ENCODE measurements at regions not wholly inside any gene's neighbourhood (a gene's known extent, or its start where the extent isn't known, plus 50 kb on each side); places are given as distances from the start of the nearest gene placed in this dataset.

GRCh38 chr6:87869064-87869905 is 167.3 kb upstream of the AKIRIN2 start:
- TF ChIP-seq POLR2AphosphoS5 (IDR thresholded peaks at IDR 0.05): no peak
- TF ChIP-seq, protein P1, sequence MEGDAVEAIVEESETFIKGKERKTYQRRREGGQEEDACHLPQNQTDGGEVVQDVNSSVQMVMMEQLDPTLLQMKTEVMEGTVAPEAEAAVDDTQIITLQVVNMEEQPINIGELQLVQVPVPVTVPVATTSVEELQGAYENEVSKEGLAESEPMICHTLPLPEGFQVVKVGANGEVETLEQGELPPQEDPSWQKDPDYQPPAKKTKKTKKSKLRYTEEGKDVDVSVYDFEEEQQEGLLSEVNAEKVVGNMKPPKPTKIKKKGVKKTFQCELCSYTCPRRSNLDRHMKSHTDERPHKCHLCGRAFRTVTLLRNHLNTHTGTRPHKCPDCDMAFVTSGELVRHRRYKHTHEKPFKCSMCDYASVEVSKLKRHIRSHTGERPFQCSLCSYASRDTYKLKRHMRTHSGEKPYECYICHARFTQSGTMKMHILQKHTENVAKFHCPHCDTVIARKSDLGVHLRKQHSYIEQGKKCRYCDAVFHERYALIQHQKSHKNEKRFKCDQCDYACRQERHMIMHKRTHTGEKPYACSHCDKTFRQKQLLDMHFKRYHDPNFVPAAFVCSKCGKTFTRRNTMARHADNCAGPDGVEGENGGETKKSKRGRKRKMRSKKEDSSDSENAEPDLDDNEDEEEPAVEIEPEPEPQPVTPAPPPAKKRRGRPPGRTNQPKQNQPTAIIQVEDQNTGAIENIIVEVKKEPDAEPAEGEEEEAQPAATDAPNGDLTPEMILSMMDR (IDR thresholded peaks at IDR 0.05 in 8 of 11, conservative IDR thresholded peaks at IDR 0.05 in 3 of 11): no peak
